Mesodermal cell (in vitro differentiated cells): ENCODE measurements at regions not wholly inside any gene's neighbourhood (a gene's known extent, or its start where the extent isn't known, plus 50 kb on each side); places are given as distances from the start of the nearest gene placed in this dataset.
"Not testable (repeated sequence)": the region's sequence is repeated elsewhere in the genome, so short reads cannot be mapped to it uniquely, and the experiment has no call there.

ENCODE experiments used
- H3K27ac ChIP-seq: 2 replicates; pipeline ENCODE4 v1.7.0; 2013; ENCODE audit warnings: mild to moderate bottlenecking, low read depth, low read length, moderate library complexity; ENCODE audit not compliant: severe bottlenecking
- H3K36me3 ChIP-seq: 2 replicates; pipeline ENCODE4 v1.7.1; 2013; ENCODE audit warnings: mild to moderate bottlenecking, low read length, moderate library complexity; ENCODE audit not compliant: control insufficient read depth, insufficient read depth
- H3K4me1 ChIP-seq: one replicate; pipeline ENCODE4 v1.7.1; 2013; ENCODE audit warnings: mild to moderate bottlenecking, low read length; ENCODE audit not compliant: insufficient read depth, control insufficient read depth, poor library complexity, severe bottlenecking
- H3K4me3 ChIP-seq: 2 replicates; pipeline ENCODE4 v1.7.0; 2013; ENCODE audit warnings: low read length, control low read depth, mild to moderate bottlenecking; ENCODE audit not compliant: insufficient read depth, poor library complexity, severe bottlenecking; ENCODE audit errors: extremely low read depth
- H3K9me3 ChIP-seq: 2 replicates; pipeline ENCODE4 v1.7.1; 2013; ENCODE audit warnings: mild to moderate bottlenecking, low read length, moderate library complexity; ENCODE audit not compliant: control insufficient read depth
- WGBS, 2 experiments: methylation state at CpG; one replicate each; pipeline ENCODE4 v1.1.5; 2013; ENCODE audit warnings: missing lambda C conversion rate in 2 of 2; ENCODE audit not compliant: insufficient coverage in 2 of 2; 5-methylcytosine and 5-hydroxymethylcytosine counted together

DNA sequence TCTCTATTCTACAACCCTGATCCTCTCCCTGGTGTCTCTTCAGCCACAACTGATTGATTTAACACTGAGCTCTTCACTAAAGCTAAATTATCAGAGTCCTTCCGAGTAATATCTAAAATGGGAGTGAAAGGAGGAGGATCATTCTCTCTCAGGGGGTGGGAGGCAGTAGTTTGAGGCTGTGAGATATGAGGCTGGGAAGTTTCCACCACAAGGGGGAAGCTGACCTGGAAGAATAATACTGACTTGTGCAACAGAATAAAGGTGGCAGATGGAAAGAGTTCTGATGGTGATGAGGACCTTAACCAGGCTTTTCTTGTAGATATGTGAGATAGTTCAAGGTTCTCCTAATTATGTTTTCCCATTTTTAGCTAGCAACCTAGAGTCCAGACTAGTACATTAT, 118.1 kb upstream of the ERV3-1 start:
- H3K27ac ChIP-seq, H3K4me1 ChIP-seq, H3K36me3 ChIP-seq, H3K4me3 ChIP-seq, H3K9me3 ChIP-seq: not testable (repeated sequence)
- WGBS, 2 experiments, result no CpG with 5 or more reads among the region's 1 CpG

DNA sequence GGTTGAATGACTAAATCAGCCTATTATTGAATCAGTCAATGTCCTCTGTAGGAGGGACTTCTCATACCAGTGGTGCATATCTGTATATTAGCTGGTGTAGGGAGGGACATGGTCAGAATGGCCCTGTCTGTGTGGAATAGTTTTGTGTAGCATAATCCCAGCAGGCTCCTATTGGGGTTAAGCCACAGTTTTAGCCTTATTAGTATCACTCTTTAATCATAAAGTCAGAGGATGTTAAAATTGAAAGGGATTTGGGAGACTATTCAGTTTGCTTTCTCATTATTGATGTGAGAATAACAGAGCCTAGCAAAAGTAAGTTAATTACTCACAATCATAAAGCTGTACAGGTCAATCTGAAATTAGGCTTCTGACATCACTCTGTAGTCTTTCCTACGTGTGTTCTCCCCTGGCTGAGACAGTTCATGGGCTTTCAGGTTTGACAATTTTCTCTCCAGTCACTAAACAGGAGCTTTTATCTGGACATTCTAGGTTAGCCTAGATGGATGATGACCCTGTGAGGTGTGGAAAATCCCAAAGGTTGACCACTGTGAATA, 99.2 kb upstream of the ERV3-1 start:
- H3K4me1 ChIP-seq, H3K36me3 ChIP-seq, H3K4me3 ChIP-seq, H3K9me3 ChIP-seq, H3K27ac ChIP-seq: not testable (repeated sequence)
- WGBS, 2 experiments, result 100% methylated on average over 1 of the region's 1 CpG

DNA sequence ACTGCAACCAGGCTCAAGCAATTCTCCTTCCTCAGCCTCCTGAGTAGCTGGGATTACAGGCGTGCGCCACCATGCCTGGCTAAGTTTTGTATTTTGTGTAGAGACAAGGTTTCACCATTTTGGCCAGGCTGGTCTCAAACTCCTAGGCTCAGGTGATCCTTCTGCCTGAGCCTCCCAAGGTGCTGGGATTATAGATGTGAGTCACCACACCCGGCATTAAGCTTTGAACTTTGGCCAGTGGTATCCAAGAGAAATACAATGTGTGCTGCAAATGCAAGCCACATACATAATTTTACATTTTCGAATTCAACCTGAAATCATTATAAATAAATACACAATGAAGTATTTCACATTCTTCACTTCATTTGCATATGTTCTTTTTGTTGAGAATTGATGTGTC, 94.0 kb upstream of the ERV3-1 start:
- H3K36me3 ChIP-seq, H3K9me3 ChIP-seq, H3K4me1 ChIP-seq, H3K4me3 ChIP-seq, H3K27ac ChIP-seq: not testable (repeated sequence)
- no CpG with 5 or more reads among the region's 4 CpGs for WGBS, 2 experiments

DNA sequence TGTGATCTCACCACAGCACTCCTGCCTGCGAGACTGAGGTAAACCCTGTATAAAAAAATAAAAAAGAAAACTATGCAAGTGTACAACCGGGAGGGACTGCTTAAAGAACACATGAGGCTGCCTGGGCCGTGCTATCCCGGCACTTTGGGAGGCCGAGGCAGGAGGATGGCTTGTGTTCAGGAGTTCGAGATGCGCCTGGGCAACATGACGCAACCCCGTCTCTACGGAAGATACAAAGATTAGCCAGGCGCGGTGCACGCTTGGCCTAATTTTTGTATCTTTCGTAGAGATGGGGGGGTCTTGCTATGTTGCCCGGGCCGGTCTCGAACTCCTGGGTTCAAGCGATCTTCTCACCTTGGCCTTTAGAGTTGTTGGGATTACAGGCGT, 75.2 kb upstream of the ERV3-1 start:
- not testable (repeated sequence) for H3K4me3 ChIP-seq, H3K36me3 ChIP-seq, H3K27ac ChIP-seq, H3K9me3 ChIP-seq, H3K4me1 ChIP-seq
- WGBS, 2 experiments, result 93 to 96% methylated on average over 8 to 14 of the region's 19 CpGs

DNA sequence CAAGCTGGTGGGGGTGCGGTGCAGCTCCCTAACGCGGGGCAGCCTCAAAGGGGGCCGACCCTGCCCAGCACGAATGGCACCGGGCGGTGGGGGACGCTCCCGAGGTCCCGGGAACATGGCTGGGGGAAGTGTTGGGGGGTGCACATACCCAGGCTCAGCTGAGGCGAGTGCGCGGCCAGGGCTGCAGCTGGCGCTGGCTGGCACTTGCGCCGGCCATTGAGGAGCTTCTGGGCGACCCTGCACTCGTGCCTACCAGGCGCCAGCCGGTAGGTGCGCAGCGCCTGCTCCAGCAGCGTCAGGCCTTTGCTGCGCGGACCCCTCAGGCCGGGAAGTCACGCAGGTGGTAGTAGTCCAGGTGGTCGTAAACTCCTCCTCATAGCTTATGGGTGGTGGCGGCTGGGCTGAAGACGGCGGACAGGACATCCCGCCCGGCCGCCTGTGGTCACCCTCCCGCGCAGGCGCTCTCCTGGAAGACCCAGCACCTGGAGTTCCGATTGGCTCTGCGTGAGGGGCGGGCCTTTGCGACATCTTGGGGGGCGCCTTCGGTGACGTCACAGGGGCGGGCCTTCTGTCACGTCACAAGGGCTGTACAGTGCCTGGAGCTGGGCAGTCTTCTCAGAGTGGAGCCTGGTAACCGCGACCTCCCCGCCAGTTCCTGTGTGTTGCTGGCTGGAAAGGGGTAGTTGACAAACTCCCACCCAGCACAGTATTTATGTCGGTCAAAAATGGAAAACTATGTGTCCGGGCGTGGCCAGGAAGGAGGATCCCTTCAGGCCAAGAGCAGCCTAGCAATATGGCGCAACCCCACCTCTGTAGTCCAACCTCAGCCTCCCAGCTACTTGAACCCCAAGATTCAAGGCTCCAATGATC, 74.5 kb upstream of the ERV3-1 start:
- H3K4me3 ChIP-seq, result peak overlapping the region; percentile 47
- H3K36me3 ChIP-seq, H3K27ac ChIP-seq, H3K4me1 ChIP-seq, H3K9me3 ChIP-seq: not testable (repeated sequence)
- WGBS, 2 experiments, result 20 to 26% methylated on average over 25 to 33 of the region's 53 CpGs

DNA sequence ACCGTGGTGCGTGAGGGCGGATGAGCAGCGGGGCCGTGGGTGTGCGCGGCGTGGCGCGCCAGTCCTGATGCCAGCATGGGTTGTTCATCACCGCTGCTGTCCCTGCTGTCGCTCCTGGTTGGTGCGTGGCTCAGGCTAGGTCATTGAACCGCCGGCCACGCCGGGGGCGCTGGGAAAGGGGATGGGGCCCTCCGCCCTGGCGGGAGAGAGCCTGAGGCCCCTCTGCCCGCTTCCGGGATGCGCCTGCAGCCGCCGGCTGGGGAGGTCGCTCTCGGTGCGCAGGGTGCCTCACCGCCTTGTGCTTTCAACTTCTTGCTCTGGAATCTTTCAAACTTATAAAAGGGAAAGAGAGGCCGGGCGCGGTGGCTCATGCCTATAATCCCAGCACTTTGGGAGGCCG, 68.5 kb upstream of the ERV3-1 start:
- H3K4me1 ChIP-seq, H3K4me3 ChIP-seq, H3K36me3 ChIP-seq, H3K9me3 ChIP-seq, H3K27ac ChIP-seq: not testable (repeated sequence)
- WGBS, 2 experiments, result 100% methylated on average over 4 of the region's 33 CpGs; no CpG with 5 or more reads in 1 of the 2 experiments

DNA sequence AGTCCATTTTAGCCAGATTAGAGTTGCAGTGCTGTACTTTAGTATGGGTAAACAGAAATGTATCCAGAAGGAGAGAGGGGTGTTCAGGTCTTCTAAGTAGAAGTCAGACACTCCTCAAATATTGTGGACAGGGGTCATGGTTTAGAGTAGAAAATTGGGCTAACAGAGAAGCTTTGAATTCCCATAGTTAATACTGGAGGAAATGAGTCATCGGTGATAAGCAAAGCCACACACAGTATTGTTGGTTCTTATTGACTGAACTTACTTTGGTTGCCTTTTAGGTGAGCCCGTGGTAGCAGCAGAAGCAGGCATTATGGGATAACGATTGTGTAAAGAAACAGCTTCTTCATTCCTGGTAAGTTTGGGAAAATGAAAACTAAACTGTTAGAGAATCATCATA, 66.7 kb upstream of the ERV3-1 start:
- H3K4me1 ChIP-seq, H3K36me3 ChIP-seq, H3K9me3 ChIP-seq, H3K4me3 ChIP-seq: not testable (repeated sequence)
- H3K27ac ChIP-seq, result peak overlapping the region; percentile 73
- no CpG with 5 or more reads among the region's 3 CpGs for WGBS, 2 experiments

DNA sequence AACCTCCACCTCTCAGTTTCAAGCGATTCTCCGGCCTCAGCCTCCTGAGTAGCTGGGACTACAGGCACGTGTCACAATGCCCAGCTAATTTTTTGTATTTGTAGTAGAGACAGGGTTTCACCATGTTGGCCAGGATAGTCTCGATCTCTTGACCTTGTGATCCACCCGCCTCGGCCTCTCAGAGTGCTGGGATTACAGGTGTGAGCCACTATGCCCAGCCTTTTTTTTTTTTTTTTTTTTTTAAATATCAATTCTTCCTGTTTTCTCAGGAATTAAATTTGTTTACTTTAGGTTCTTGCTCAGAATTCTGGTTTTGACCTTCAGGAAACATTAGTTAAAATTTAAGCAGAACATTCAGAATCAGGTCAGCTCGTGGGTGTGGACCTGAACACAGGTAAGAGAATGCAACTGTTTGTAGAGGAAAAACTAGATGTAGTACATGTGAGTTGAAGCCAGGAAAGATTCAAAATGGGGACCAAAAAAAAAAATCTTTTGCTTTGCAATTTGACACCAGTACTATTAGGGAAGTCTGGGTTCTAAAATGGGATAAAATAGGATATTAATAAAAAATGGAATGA, 65.5 kb upstream of the ERV3-1 start:
- H3K4me1 ChIP-seq, H3K4me3 ChIP-seq, H3K27ac ChIP-seq, H3K9me3 ChIP-seq, H3K36me3 ChIP-seq: not testable (repeated sequence)
- WGBS, 2 experiments, result 87 to 100% methylated on average over 2 to 4 of the region's 7 CpGs

DNA sequence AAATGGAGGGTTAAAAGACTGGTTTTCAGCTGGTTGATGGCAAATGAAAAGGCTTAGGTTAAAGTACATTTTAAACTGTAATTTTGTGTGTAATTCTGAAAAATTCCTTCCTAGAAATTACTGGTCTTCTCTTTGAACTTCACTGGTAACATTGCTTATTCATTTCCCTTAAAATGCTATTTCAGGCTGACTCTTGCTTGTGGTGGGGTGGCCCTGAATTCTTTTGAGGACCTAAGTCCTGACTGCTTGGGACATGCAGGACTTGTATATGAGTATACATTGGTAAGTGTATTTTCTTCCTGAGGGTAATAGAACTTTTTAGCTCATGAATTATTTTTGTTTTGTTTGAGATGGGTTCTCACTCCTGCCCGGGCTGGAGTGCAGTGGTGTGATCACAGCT, 63.0 kb upstream of the ERV3-1 start:
- H3K4me1 ChIP-seq, H3K36me3 ChIP-seq, H3K9me3 ChIP-seq, H3K4me3 ChIP-seq, H3K27ac ChIP-seq: not testable (repeated sequence)
- WGBS, 2 experiments, result no CpG with 5 or more reads among the region's 1 CpG

DNA sequence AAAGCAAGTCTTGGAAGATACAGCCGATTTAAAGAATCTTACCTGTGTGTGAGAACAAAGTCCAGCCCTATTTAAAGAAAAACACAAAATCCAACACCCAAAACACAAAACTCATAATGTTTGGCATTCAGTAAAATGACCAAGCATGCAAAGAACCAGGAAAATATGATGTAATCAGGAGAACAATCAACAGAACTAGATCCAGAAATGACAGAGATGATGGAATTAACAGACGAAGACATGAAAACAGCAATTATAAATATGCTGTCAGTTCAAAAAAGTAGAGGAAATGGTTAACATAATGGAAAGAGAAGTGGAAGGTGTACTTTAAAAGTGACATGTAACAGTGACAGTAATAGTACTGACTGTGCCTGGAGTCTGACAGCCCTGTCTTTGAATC, 56.1 kb upstream of the ERV3-1 start:
- H3K27ac ChIP-seq, H3K36me3 ChIP-seq, H3K4me3 ChIP-seq, H3K4me1 ChIP-seq, H3K9me3 ChIP-seq: not testable (repeated sequence)
- 100% methylated on average over 1 of the region's 2 CpGs for WGBS, 2 experiments

DNA sequence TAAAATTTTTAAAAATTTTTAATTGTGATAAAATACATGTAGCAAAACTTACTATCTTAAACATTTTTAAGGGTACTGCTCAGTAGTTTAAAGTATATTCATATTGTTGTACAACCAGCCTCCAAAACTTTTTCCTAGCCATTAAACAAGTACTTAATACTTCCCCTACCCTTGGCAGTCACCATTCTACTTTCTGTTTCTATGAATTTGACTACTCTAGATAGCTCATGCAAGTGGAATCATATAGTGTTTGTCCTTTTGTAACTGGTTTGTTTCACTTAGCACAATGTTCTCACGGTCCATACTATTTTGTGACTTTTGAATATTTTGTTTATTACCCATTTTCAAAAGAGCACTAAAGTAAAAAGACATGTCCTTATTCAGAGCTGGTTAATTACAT, 52.8 kb upstream of the ERV3-1 start:
- peaks cover 13% of the 10 kb centered on the region for H3K36me3 ChIP-seq
- H3K4me1 ChIP-seq, H3K4me3 ChIP-seq, H3K27ac ChIP-seq, H3K9me3 ChIP-seq: not testable (repeated sequence)
- WGBS, 2 experiments, result no CpG with 5 or more reads among the region's 1 CpG
